GM12878 (cell line): ENCODE measurements at regions not wholly inside any gene's neighbourhood (a gene's known extent, or its start where the extent isn't known, plus 50 kb on each side); places are given as distances from the start of the nearest gene placed in this dataset.

Experiments
- CHD1 ChIP-seq: IDR thresholded peaks from 2 replicates; pipeline ENCODE4 v1.6.1; 2012; ENCODE audit warnings: low read depth, low read length, improper control_type of control experiment
- HDAC2 ChIP-seq: fragments of 200-600 bp; sonication (generic); IDR thresholded peaks from 2 replicates; pipeline ENCODE4 v1.6.1; 2017
- IRF4 ChIP-seq: IDR thresholded peaks from 2 replicates; pipeline ENCODE4 v1.6.1; 2011; ENCODE audit warnings: low read depth, low read length
- POLR2A ChIP-seq: IDR thresholded peaks from 2 replicates; pipeline ENCODE4 v1.6.1; 2011; ENCODE audit warnings: low read depth, mild to moderate bottlenecking, low read length
- RB1 ChIP-seq: fragments of 450-650 bp; formaldehyde crosslinking; IDR thresholded peaks from 2 replicates; pipeline ENCODE4 v1.6.1; 2017; ENCODE audit warnings: mild to moderate bottlenecking, borderline replicate concordance
- RUNX3 ChIP-seq: IDR thresholded peaks from 2 replicates; pipeline ENCODE4 v1.6.1; 2012; ENCODE audit warnings: low read length, inconsistent platforms
- TCF7 ChIP-seq: IDR thresholded peaks from 2 replicates; pipeline ENCODE4 v1.6.1; 2014; ENCODE audit warnings: antibody characterized with exemption, borderline replicate concordance
- WRNIP1 ChIP-seq: IDR thresholded peaks from 2 replicates; pipeline ENCODE4 v1.6.1; 2011; ENCODE audit warnings: low read depth, low read length, improper control_type of control experiment, borderline replicate concordance
- ZNF207 ChIP-seq: fragments of 450-650 bp; IDR thresholded peaks from 2 replicates; pipeline ENCODE4 v1.6.1; 2014; ENCODE audit warnings: antibody characterized with exemption, mild to moderate bottlenecking, borderline replicate concordance
- ZNF217 ChIP-seq: fragments of 450-650 bp; IDR thresholded peaks from 2 replicates; pipeline ENCODE4 v1.6.1; 2017; ENCODE audit warnings: antibody characterized with exemption, mild to moderate bottlenecking
- ZSCAN29 ChIP-seq: fragments of 450-650 bp; IDR thresholded peaks from 2 replicates; pipeline ENCODE4 v1.6.1; 2017; ENCODE audit warnings: mild to moderate bottlenecking, moderate library complexity
- TF ChIP-seq, protein P1 (sequence below): fragments of 450-650 bp; IDR thresholded peaks from 2 replicates; pipeline ENCODE4 v1.6.1; 2016; ENCODE audit warnings: mild to moderate bottlenecking, moderate library complexity, borderline replicate concordance
- TF ChIP-seq, protein P2 (sequence below): fragments of 450-650 bp; IDR thresholded peaks from 2 replicates; pipeline ENCODE4 v1.6.1; 2017; ENCODE audit warnings: mild to moderate bottlenecking

DNA sequence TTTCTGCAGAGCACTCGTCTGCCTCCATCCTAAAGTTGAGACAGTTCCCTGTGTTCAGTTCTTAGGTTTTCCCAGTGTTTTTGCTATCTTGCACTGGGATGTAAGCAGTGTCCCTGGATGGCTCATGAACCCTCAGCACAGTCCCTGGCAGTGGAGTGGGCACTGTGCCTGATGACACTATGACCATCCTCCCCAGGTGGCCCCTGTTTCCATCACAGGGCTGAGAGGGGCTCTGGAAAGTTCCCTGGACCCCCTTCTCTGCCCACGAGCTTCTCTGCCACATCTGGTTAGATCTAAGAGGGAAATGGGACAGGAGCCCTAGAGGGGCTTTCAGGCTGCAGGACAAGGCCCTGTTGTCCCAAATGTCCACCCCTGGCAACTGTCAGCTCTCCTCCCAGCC lies 249.8 kb upstream of the SFSWAP start (continued):
- TF ChIP-seq RUNX3: no peak
- no peak for TF ChIP-seq RB1
- TF ChIP-seq WRNIP1: no peak
- no peak for TF ChIP-seq ZSCAN29
- TF ChIP-seq, protein P1, sequence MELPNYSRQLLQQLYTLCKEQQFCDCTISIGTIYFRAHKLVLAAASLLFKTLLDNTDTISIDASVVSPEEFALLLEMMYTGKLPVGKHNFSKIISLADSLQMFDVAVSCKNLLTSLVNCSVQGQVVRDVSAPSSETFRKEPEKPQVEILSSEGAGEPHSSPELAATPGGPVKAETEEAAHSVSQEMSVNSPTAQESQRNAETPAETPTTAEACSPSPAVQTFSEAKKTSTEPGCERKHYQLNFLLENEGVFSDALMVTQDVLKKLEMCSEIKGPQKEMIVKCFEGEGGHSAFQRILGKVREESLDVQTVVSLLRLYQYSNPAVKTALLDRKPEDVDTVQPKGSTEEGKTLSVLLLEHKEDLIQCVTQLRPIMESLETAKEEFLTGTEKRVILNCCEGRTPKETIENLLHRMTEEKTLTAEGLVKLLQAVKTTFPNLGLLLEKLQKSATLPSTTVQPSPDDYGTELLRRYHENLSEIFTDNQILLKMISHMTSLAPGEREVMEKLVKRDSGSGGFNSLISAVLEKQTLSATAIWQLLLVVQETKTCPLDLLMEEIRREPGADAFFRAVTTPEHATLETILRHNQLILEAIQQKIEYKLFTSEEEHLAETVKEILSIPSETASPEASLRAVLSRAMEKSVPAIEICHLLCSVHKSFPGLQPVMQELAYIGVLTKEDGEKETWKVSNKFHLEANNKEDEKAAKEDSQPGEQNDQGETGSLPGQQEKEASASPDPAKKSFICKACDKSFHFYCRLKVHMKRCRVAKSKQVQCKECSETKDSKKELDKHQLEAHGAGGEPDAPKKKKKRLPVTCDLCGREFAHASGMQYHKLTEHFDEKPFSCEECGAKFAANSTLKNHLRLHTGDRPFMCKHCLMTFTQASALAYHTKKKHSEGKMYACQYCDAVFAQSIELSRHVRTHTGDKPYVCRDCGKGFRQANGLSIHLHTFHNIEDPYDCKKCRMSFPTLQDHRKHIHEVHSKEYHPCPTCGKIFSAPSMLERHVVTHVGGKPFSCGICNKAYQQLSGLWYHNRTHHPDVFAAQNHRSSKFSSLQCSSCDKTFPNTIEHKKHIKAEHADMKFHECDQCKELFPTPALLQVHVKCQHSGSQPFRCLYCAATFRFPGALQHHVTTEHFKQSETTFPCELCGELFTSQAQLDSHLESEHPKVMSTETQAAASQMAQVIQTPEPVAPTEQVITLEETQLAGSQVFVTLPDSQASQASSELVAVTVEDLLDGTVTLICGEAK: no peak
- no peak for TF ChIP-seq IRF4
- TF ChIP-seq ZNF207: no peak
- TF ChIP-seq POLR2A: no peak
- no peak for TF ChIP-seq TCF7
- no peak for TF ChIP-seq CHD1
- TF ChIP-seq, protein P2, sequence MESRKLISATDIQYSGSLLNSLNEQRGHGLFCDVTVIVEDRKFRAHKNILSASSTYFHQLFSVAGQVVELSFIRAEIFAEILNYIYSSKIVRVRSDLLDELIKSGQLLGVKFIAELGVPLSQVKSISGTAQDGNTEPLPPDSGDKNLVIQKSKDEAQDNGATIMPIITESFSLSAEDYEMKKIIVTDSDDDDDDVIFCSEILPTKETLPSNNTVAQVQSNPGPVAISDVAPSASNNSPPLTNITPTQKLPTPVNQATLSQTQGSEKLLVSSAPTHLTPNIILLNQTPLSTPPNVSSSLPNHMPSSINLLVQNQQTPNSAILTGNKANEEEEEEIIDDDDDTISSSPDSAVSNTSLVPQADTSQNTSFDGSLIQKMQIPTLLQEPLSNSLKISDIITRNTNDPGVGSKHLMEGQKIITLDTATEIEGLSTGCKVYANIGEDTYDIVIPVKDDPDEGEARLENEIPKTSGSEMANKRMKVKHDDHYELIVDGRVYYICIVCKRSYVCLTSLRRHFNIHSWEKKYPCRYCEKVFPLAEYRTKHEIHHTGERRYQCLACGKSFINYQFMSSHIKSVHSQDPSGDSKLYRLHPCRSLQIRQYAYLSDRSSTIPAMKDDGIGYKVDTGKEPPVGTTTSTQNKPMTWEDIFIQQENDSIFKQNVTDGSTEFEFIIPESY: no peak
- TF ChIP-seq ZNF217: no peak
- TF ChIP-seq HDAC2: no peak
- TF ChIP-seq, all 136 proteins: peak for 0
